Esophagus muscularis mucosa (tissue), 4 donors: ENCODE measurements at regions not wholly inside any gene's neighbourhood (a gene's known extent, or its start where the extent isn't known, plus 50 kb on each side); places are given as distances from the start of the nearest gene placed in this dataset.

Source experiments
- DNase-seq: peaks from one replicate; pipeline ENCODE4 v3.0.0-alpha.2; 2017; ENCODE audit errors: extremely low spot score
- H3K27ac ChIP-seq, 4 donors: fragments of 200-600 bp; sonication (generic); replicated peaks in 1 of 4; 1 replicate in 3 of 4; 2 replicates in 1 of 4; pipeline ENCODE4 v1.5.1; 2016 to 2019; ENCODE audit warnings: mild to moderate bottlenecking in 1 of 4
- H3K27me3 ChIP-seq, 4 donors: fragments of 200-600 bp; sonication (generic); one replicate each; pipeline versions ENCODE4 v1.5.1 to v1.6.0; 2016 to 2019
- H3K36me3 ChIP-seq, 4 donors: fragments of 200-600 bp; sonication (generic); one replicate each; pipeline ENCODE4 v1.5.1; 2016 to 2019
- H3K4me1 ChIP-seq, 4 donors: fragments of 200-600 bp; sonication (generic); one replicate each; pipeline ENCODE4 v1.5.1; 2016 to 2019
- H3K4me3 ChIP-seq, 4 donors: fragments of 200-600 bp; sonication (generic); 1 replicate in 2 of 4; 2 replicates in 2 of 4; pipeline ENCODE4 v1.5.1; 2016 to 2019; ENCODE audit warnings: mild to moderate bottlenecking in 4 of 4, moderate library complexity in 1 of 4
- H3K9me3 ChIP-seq, 4 donors: fragments of 200-600 bp; sonication (generic); 1 replicate in 3 of 4; 2 replicates in 1 of 4; pipeline ENCODE4 v1.5.1; 2016 to 2019
- EP300 ChIP-seq: sonication (generic); formaldehyde crosslinking; IDR thresholded peaks from one replicate; pipeline ENCODE4 v1.6.1; 2017; ENCODE audit warnings: antibody characterized with exemption
- POLR2A ChIP-seq: fragments of 450-650 bp; IDR thresholded peaks from one replicate; pipeline ENCODE4 v1.6.1; 2017; ENCODE audit warnings: antibody characterized with exemption, moderate library complexity, mild to moderate bottlenecking, low read depth
- POLR2AphosphoS5 ChIP-seq, 2 donors: sonication (generic); formaldehyde crosslinking; IDR thresholded peaks; one replicate each; pipeline ENCODE4 v1.6.1; 2017; ENCODE audit warnings: antibody characterized with exemption in 2 of 2
- WGBS: methylation state at CpG from one replicate; pipeline ENCODE4 v1.1.5; 2018; 5-methylcytosine and 5-hydroxymethylcytosine counted together
- intact Hi-C: fragments of 100-400 bp; cut with DNase I; formaldehyde crosslinking; loops from one replicate; pipeline ENCODE4 v1.15.1; 2023
- TF ChIP-seq, protein P1 (sequence below), 3 experiments: fragments of 200-600 bp in 2 of 3; fragments of 450-650 bp in 1 of 3; sonication (generic) in 2 of 3; IDR thresholded peaks; one replicate each; pipeline ENCODE4 v1.5.1; 2017 to 2019; ENCODE audit warnings: antibody characterized with exemption in 3 of 3, mild to moderate bottlenecking in 2 of 3, moderate library complexity in 1 of 3

- Histone ChIP-seq H3K27me3 (peaks cover 0 to 20% (median 0%) of the 10 kb centered on the region in 4 donors), H3K4me1 (peaks cover 0 to 3% (median 0%) of the 10 kb centered on the region in 4 donors), H3K9me3 (no peaks in the 10 kb centered on the region), H3K36me3 (no peaks in the 10 kb centered on the region), H3K4me3 (no peak overlapping the region), H3K27ac (no peak overlapping the region)
- 23% methylated on average over 6 of the region's 6 CpGs for WGBS
- DNase-seq = peak; percentile 90
- no peak for TF ChIP-seq POLR2AphosphoS5 (IDR thresholded peaks at IDR 0.05)
- TF ChIP-seq, protein P1, sequence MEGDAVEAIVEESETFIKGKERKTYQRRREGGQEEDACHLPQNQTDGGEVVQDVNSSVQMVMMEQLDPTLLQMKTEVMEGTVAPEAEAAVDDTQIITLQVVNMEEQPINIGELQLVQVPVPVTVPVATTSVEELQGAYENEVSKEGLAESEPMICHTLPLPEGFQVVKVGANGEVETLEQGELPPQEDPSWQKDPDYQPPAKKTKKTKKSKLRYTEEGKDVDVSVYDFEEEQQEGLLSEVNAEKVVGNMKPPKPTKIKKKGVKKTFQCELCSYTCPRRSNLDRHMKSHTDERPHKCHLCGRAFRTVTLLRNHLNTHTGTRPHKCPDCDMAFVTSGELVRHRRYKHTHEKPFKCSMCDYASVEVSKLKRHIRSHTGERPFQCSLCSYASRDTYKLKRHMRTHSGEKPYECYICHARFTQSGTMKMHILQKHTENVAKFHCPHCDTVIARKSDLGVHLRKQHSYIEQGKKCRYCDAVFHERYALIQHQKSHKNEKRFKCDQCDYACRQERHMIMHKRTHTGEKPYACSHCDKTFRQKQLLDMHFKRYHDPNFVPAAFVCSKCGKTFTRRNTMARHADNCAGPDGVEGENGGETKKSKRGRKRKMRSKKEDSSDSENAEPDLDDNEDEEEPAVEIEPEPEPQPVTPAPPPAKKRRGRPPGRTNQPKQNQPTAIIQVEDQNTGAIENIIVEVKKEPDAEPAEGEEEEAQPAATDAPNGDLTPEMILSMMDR (IDR thresholded peaks at IDR 0.05) = peak in 1 of 3 experiments; percentile 24
- no peak for TF ChIP-seq EP300
- intact Hi-C loops = no loop called here
These were observed 73.0 kb upstream of the VPREB1 start for GRCh38 chr22:22171357-22172218.

DNA sequence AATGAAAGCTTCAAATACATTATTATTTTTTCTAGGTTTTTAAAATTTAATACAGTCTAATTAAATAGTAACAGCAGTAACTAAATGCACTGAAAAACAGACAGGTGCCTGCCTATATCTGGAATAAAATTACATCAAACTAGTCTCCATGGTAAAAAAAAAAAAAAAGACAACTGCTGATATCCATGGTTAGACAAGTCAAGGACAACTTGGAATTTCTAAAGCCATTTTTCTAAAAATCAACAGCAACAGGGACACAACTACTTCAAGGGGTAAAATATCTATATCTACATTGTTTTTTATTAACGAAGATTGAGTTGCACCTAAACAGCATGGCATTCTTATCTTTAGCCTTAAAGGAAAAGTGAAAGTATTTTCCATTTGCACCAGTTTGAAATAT is 74.7 kb upstream of the VPREB1 start:
- Histone ChIP-seq H3K27me3 (peaks cover 0 to 32% (median 0%) of the 10 kb centered on the region in 4 donors), H3K4me3 (no peak overlapping the region), H3K4me1 (peaks cover 0 to 3% (median 0%) of the 10 kb centered on the region in 4 donors), H3K27ac (no peak overlapping the region), H3K9me3 (no peaks in the 10 kb centered on the region), H3K36me3 (no peaks in the 10 kb centered on the region)
- intact Hi-C loops = no loop called here
- DNase-seq = no peak
- TF ChIP-seq POLR2AphosphoS5 (IDR thresholded peaks at IDR 0.05) (no peak), EP300 (no peak), POLR2A (no peak)
- TF ChIP-seq, protein P1 (IDR thresholded peaks at IDR 0.05) = no peak
- 75% methylated on average over 1 of the region's 1 CpG for WGBS

DNA sequence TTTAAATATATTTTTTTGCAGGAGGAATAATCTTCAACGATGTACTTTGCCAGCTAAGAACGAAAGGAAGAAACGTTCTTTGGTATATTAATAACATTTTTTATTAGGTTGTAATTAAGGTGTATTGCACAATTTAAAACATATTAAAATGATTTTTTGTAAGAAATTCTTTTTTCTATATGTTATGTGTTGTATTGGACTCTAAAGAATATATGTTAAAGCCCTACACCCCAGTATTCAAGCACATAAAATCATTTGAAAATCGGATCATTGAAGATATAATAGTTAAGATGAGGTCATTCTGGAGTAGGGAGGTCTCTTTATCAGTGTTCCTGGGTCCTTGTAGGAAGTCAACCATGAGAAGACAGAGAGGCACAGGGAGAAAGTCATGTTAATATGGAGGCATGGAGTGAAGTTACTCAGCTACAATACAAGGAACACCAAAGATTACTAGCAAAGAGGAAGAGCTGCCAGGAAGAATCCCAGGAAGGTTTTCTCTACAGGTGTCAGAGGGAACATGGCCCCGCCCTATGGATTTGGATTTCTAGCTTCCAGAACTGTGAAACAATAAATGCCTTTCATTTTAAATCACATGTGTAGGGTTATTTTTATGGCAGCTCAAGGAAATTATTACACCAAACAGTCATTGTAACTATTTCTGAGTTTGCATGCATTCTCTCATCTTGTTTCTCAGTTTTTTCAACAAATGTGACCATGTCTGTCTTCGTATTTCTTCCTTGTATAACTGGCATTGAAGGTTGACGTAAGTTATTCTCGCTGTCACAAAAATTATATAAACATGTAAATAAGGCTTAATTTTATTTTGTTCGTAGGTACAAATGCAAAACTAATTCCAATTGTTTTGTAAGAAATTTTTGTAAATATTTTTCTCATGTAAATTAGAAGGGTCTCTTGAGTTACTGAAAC is 75.4 kb upstream of the VPREB1 start:
- TF ChIP-seq POLR2AphosphoS5 (IDR thresholded peaks at IDR 0.05) = no peak
- TF ChIP-seq EP300 = no peak
- TF ChIP-seq, protein P1 (IDR thresholded peaks at IDR 0.05) = no peak
- Histone ChIP-seq H3K27ac (no peak overlapping the region), H3K4me3 (no peak overlapping the region), H3K9me3 (no peaks in the 10 kb centered on the region), H3K27me3 (peaks cover 0 to 39% (median 0%) of the 10 kb centered on the region in 4 donors), H3K4me1 (peaks cover 0 to 3% (median 0%) of the 10 kb centered on the region in 4 donors), H3K36me3 (no peaks in the 10 kb centered on the region)
- peak; percentile 64 for DNase-seq
- intact Hi-C loops = no loop called here
- 65% methylated on average over 9 of the region's 9 CpGs for WGBS

DNA sequence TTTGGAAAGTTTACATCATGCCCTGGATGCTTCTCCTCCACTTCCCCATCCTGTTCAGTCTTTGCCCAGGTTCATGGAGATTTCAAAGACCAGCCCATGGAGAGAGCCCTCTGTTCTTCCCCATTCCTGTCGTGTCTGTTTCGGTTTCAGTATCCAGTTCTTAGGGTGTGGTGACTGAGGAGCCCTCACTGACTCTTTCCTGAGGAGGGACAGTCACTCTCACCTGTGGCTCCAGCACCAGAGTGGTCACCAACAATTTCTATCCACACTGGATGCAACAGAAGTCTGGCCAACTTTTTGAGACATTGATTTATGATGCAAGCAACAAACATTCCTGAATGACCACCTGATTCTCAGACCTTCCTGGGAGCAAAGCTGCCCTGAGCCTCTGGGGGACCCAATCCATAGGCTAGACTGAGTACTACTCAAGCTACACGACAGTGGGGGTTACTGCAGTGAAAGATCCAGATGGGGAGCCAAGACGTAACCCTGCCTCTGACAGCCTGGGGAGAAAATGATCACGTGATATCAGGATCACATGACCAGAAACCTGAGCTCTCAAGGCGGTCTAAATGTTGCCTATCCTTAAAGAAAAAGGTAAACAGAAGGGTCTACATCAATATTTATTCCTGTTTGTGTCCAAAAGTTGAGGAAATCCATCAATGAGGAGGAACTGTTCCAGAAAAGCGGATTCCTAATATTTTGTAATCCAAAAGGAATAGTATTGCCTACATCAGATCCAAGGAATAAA is 76.2 kb upstream of the VPREB1 start:
- Histone ChIP-seq H3K4me1 (peaks cover 0 to 3% (median 0%) of the 10 kb centered on the region in 4 donors), H3K36me3 (no peaks in the 10 kb centered on the region), H3K27me3 (peaks cover 0 to 47% (median 0%) of the 10 kb centered on the region in 4 donors), H3K9me3 (no peaks in the 10 kb centered on the region), H3K4me3 (peak overlapping the region in 1 of 4 donors; percentile 32), H3K27ac (no peak overlapping the region)
- WGBS = 37% methylated on average over 7 of the region's 7 CpGs
- no peak for TF ChIP-seq EP300
- TF ChIP-seq POLR2A = no peak
- TF ChIP-seq POLR2AphosphoS5 (IDR thresholded peaks at IDR 0.05) = no peak
- TF ChIP-seq, protein P1 (IDR thresholded peaks at IDR 0.05) = no peak
- intact Hi-C loops = no loop called here
- DNase-seq = peak; percentile 75
